T-cell (primary cell): ENCODE measurements at regions not wholly inside any gene's neighbourhood (a gene's known extent, or its start where the extent isn't known, plus 50 kb on each side); places are given as distances from the start of the nearest gene placed in this dataset.
A peak's percentile ranks its signal among the peaks of the same experiment; 100 is the strongest.

Source experiments
- ATAC-seq, 4 experiments: fragments of 200-7000 bp in 3 of 4; fragments of 150-1000 bp in 1 of 4; cut with Tn5 transposase; replicated peaks in 1 of 4; 1 replicate in 3 of 4; 2 replicates in 1 of 4; pipeline ENCODE4 v1.10.0; 2021; ENCODE audit warnings: moderate library complexity in 3 of 4, mild to moderate bottlenecking in 2 of 4, moderate number of reproducible peaks in 1 of 4
- CTCF ChIA-PET, 2 donors: fragments of 300-600 bp; sonication (Branson Sonifier 250); formaldehyde crosslinking; loops; one replicate each; lab custom pipeline; 2022; ENCODE audit warnings: antibody characterized with exemption in 2 of 2; lab: Charles Lee
- POLR2A ChIA-PET, 2 donors: fragments of 300-600 bp; sonication (Branson Sonifier 250); formaldehyde crosslinking; loops; one replicate each; lab custom pipeline; 2022; ENCODE audit warnings: antibody characterized with exemption in 2 of 2; lab: Charles Lee
- DNase-seq, 35 experiments: peaks; one replicate each; pipeline versions ENCODE4 v3.0.0 to v3.0.0-alpha.2; 2013 to 2023
- H3K27ac ChIP-seq: one replicate; pipeline ENCODE4 v1.5.1; 2013; ENCODE audit warnings: low read length
- H3K27me3 ChIP-seq, 2 experiments: replicated peaks in 1 of 2; 1 replicate in 1 of 2; 2 replicates in 1 of 2; pipeline versions ENCODE4 v1.6.1 to v1.7.0; 2013; ENCODE audit warnings: low read length in 1 of 2, mixed read lengths in 1 of 2; ENCODE audit not compliant: control insufficient read depth in 2 of 2, insufficient read depth in 2 of 2; ENCODE audit errors: extremely low read depth in 1 of 2
- H3K36me3 ChIP-seq, 2 donors: 1 replicate in 1 of 2; 2 replicates in 1 of 2; pipeline versions ENCODE4 v1.6.1 to v1.7.0; 2013; ENCODE audit warnings: low read length in 1 of 2; ENCODE audit not compliant: control insufficient read depth in 2 of 2, insufficient read depth in 1 of 2; ENCODE audit errors: extremely low read depth in 1 of 2
- H3K4me1 ChIP-seq, 2 experiments: 1 replicate in 1 of 2; 2 replicates in 1 of 2; pipeline versions ENCODE4 v1.6.1 to v1.7.0; 2013; ENCODE audit warnings: low read length in 2 of 2, mixed read lengths in 1 of 2; ENCODE audit not compliant: insufficient read depth in 2 of 2, control insufficient read depth in 1 of 2; ENCODE audit errors: extremely low read depth in 1 of 2
- H3K4me3 ChIP-seq, 2 donors: 1 replicate in 1 of 2; 2 replicates in 1 of 2; pipeline versions ENCODE4 v1.5.1 to v1.7.0; 2013; ENCODE audit warnings: mild to moderate bottlenecking in 2 of 2, low read length in 1 of 2, moderate library complexity in 1 of 2; ENCODE audit not compliant: control insufficient read depth in 1 of 2; ENCODE audit errors: extremely low read depth in 1 of 2
- H3K9me3 ChIP-seq: 2 replicates; pipeline ENCODE4 v1.7.0; 2013
- H3K27ac Mint-ChIP-seq, 2 donors: one replicate each; pipeline ENCODE4 v1.8.0; 2020 to 2021; ENCODE audit warnings: mild to moderate bottlenecking in 2 of 2, mixed read lengths in 2 of 2
- H3K27me3 Mint-ChIP-seq, 2 donors: one replicate each; pipeline ENCODE4 v1.8.0; 2021 to 2022; ENCODE audit warnings: mixed read lengths in 2 of 2
- H3K36me3 Mint-ChIP-seq: one replicate; pipeline ENCODE4 v1.8.0; 2021; ENCODE audit warnings: mixed read lengths
- H3K4me1 Mint-ChIP-seq, 3 donors: one replicate each; pipeline ENCODE4 v1.8.0; 2020 to 2022; ENCODE audit warnings: mixed read lengths in 3 of 3, mild to moderate bottlenecking in 1 of 3
- H3K4me3 Mint-ChIP-seq, 3 donors: one replicate each; pipeline ENCODE4 v1.8.0; 2020 to 2022; ENCODE audit warnings: mild to moderate bottlenecking in 3 of 3, mixed read lengths in 3 of 3, moderate library complexity in 3 of 3
- H3K9me3 Mint-ChIP-seq, 3 donors: one replicate each; pipeline ENCODE4 v1.8.0; 2020 to 2022; ENCODE audit warnings: mixed read lengths in 3 of 3
- WGBS: methylation state at CpG from one replicate; pipeline ENCODE4 v1.1.5; 2013; ENCODE audit warnings: missing lambda C conversion rate; ENCODE audit not compliant: insufficient coverage; 5-methylcytosine and 5-hydroxymethylcytosine counted together

- peaks cover 3 to 42% of the 10 kb centered on the region in 2 experiments for H3K4me1 ChIP-seq
- no peaks in the 10 kb centered on the region for H3K36me3 ChIP-seq
- WGBS = 1% methylated on average over 56 of the region's 77 CpGs
- Mint-ChIP-seq H3K4me3 (peak overlapping the region; percentile 77 to 81 (median 80)), H3K27me3 (peaks cover 59 to 63% of the 10 kb centered on the region in 2 donors), H3K27ac (peak overlapping the region in 1 of 2 donors; percentile 27), H3K36me3 (no peaks in the 10 kb centered on the region), H3K4me1 (peaks cover 24 to 43% (median 41%) of the 10 kb centered on the region in 3 donors), H3K9me3 (no peaks in the 10 kb centered on the region)
- H3K4me3 ChIP-seq = peak overlapping the region; percentile 40 to 80
- H3K27ac ChIP-seq = no peak overlapping the region
- H3K27me3 ChIP-seq = peaks cover 20 to 56% of the 10 kb centered on the region in 2 experiments
- POLR2A ChIA-PET = no interaction called here
- no peaks in the 10 kb centered on the region for H3K9me3 ChIP-seq
- peak in 3 of 35 experiments; percentile 15 to 40 (median 23) for DNase-seq
- CTCF ChIA-PET = no interaction called here
- peak; percentile 32 to 59 (median 46) for ATAC-seq
Measured at GRCh38 chr7:114085592-114086501, 167.0 kb upstream of the PPP1R3A start.

GRCh38 chr7:114085313-114085591 lies 166.4 kb upstream of the PPP1R3A start:
- Mint-ChIP-seq H3K4me3 (peak overlapping the region; percentile 77 to 81 (median 80)), H3K27me3 (peaks cover 65 to 68% of the 10 kb centered on the region in 2 donors), H3K27ac (no peak overlapping the region), H3K4me1 (peaks cover 24 to 43% (median 41%) of the 10 kb centered on the region in 3 donors), H3K36me3 (no peaks in the 10 kb centered on the region), H3K9me3 (no peaks in the 10 kb centered on the region)
- ChIA-PET CTCF (no interaction called here), POLR2A (no interaction called here)
- ATAC-seq (peak in 1 of 4 experiments; percentile 24), DNase-seq (no peak)
- Histone ChIP-seq H3K4me1 (peaks cover 3 to 42% of the 10 kb centered on the region in 2 experiments), H3K27ac (no peak overlapping the region), H3K36me3 (no peaks in the 10 kb centered on the region), H3K9me3 (no peaks in the 10 kb centered on the region), H3K4me3 (peak overlapping the region; percentile 40 to 80), H3K27me3 (peaks cover 20 to 56% of the 10 kb centered on the region in 2 experiments)
- under 1% methylated on average over 14 of the region's 18 CpGs for WGBS

- 4% methylated on average over 45 of the region's 64 CpGs for WGBS
- POLR2A ChIA-PET = no interaction called here
- H3K9me3 Mint-ChIP-seq = no peaks in the 10 kb centered on the region
- H3K36me3 ChIP-seq = no peaks in the 10 kb centered on the region
- no peak for ATAC-seq
- H3K4me1 ChIP-seq = peaks cover 3 to 42% of the 10 kb centered on the region in 2 experiments
- CTCF ChIA-PET = interaction anchor here in 1 of 2 donors (0.6 kb wide), 1 partner anchor 11 kb away, joined by 3 read pairs; no protein-coding TSS in a partner anchor
- H3K27me3 ChIP-seq = peaks cover 20 to 56% of the 10 kb centered on the region in 2 experiments
- no peak overlapping the region for H3K27ac Mint-ChIP-seq
- peak overlapping the region; percentile 77 to 81 (median 80) for H3K4me3 Mint-ChIP-seq
- H3K4me3 ChIP-seq = peak overlapping the region; percentile 40 to 80
- DNase-seq = peak in 1 of 35 experiments; percentile 3
- H3K27me3 Mint-ChIP-seq = peaks cover 69 to 72% of the 10 kb centered on the region in 2 donors
- peaks cover 24 to 43% (median 41%) of the 10 kb centered on the region in 3 donors for H3K4me1 Mint-ChIP-seq
- no peak overlapping the region for H3K27ac ChIP-seq
- no peaks in the 10 kb centered on the region for H3K9me3 ChIP-seq
- H3K36me3 Mint-ChIP-seq = no peaks in the 10 kb centered on the region
Measured at GRCh38 chr7:114084472-114085312, 165.9 kb upstream of the PPP1R3A start.

GRCh38 chr7:114084002-114084471 lies 165.2 kb upstream of the PPP1R3A start:
- Histone ChIP-seq H3K9me3 (no peaks in the 10 kb centered on the region), H3K36me3 (no peaks in the 10 kb centered on the region), H3K27ac (no peak overlapping the region), H3K4me3 (no peak overlapping the region), H3K4me1 (peaks cover 3 to 42% of the 10 kb centered on the region in 2 experiments), H3K27me3 (peaks cover 24 to 56% of the 10 kb centered on the region in 2 experiments)
- Mint-ChIP-seq H3K36me3 (no peaks in the 10 kb centered on the region), H3K27me3 (peaks cover 73 to 75% of the 10 kb centered on the region in 2 donors), H3K4me1 (peaks cover 24 to 43% (median 41%) of the 10 kb centered on the region in 3 donors), H3K9me3 (no peaks in the 10 kb centered on the region), H3K4me3 (peak overlapping the region; percentile 41 to 80 (median 54)), H3K27ac (no peak overlapping the region)
- CTCF ChIA-PET = interaction anchor here in 1 of 2 donors (0.6 kb wide), 1 partner anchor 12 kb away, joined by 3 read pairs; no protein-coding TSS in a partner anchor
- POLR2A ChIA-PET = no interaction called here
- ATAC-seq (no peak), DNase-seq (no peak)
- 5% methylated on average over 6 of the region's 11 CpGs for WGBS

GRCh38 chr7:114083166-114084001 lies 164.6 kb upstream of the PPP1R3A start:
- Mint-ChIP-seq H3K36me3 (no peaks in the 10 kb centered on the region), H3K9me3 (no peaks in the 10 kb centered on the region), H3K4me3 (peak overlapping the region in 2 of 3 donors; percentile 13 to 80), H3K27me3 (peaks cover 72 to 73% of the 10 kb centered on the region in 2 donors), H3K4me1 (peaks cover 24 to 43% (median 41%) of the 10 kb centered on the region in 3 donors), H3K27ac (no peak overlapping the region)
- CTCF ChIA-PET = interaction anchor here (0.6 kb wide), 2 partner anchors 12 to 580 kb away, joined by 3 to 6 read pairs; no protein-coding TSS in a partner anchor
- Histone ChIP-seq H3K9me3 (no peaks in the 10 kb centered on the region), H3K27ac (no peak overlapping the region), H3K27me3 (peaks cover 23 to 56% of the 10 kb centered on the region in 2 experiments), H3K36me3 (no peaks in the 10 kb centered on the region), H3K4me3 (peak overlapping the region in 1 of 2 donors; percentile 12), H3K4me1 (peaks cover 3 to 42% of the 10 kb centered on the region in 2 experiments)
- 9% methylated on average over 24 of the region's 45 CpGs for WGBS
- POLR2A ChIA-PET = no interaction called here
- DNase-seq (no peak), ATAC-seq (no peak)
